ENCODE measurements at regions not wholly inside any gene's neighbourhood (a gene's known extent, or its start where the extent isn't known, plus 50 kb on each side); places are given as distances from the start of the nearest gene placed in this dataset.

- TF ChIP-seq CHD2 (IDR thresholded peaks at IDR 0.05; ENCODE audit: low read length, partially characterized antibody) = no peak
- TF ChIP-seq FOXM1 (IDR thresholded peaks at IDR 0.05; ENCODE audit: low read depth) = no peak
- no peak for TF ChIP-seq NFIC (IDR thresholded peaks at IDR 0.05; ENCODE audit: borderline replicate concordance)
- TF ChIP-seq FOSL2 (IDR thresholded peaks at IDR 0.05; ENCODE audit: borderline replicate concordance, low read depth) = no peak
- no peak for TF ChIP-seq SMC3 (IDR thresholded peaks at IDR 0.05; ENCODE audit: low read depth, low read length)
- TF ChIP-seq, protein P1, sequence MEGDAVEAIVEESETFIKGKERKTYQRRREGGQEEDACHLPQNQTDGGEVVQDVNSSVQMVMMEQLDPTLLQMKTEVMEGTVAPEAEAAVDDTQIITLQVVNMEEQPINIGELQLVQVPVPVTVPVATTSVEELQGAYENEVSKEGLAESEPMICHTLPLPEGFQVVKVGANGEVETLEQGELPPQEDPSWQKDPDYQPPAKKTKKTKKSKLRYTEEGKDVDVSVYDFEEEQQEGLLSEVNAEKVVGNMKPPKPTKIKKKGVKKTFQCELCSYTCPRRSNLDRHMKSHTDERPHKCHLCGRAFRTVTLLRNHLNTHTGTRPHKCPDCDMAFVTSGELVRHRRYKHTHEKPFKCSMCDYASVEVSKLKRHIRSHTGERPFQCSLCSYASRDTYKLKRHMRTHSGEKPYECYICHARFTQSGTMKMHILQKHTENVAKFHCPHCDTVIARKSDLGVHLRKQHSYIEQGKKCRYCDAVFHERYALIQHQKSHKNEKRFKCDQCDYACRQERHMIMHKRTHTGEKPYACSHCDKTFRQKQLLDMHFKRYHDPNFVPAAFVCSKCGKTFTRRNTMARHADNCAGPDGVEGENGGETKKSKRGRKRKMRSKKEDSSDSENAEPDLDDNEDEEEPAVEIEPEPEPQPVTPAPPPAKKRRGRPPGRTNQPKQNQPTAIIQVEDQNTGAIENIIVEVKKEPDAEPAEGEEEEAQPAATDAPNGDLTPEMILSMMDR (IDR thresholded peaks at IDR 0.05) = no peak
- no peak for TF ChIP-seq POLR2AphosphoS5 (IDR thresholded peaks at IDR 0.05; ENCODE audit: low read depth, low read length)
- no peak for TF ChIP-seq MAX (IDR thresholded peaks at IDR 0.05; ENCODE audit: low read depth)
- TF ChIP-seq YY1 (IDR thresholded peaks at IDR 0.05; ENCODE audit: low read depth) = no peak
These were observed 83.5 kb upstream of the VANGL1 start for GRCh38 chr1:115558275-115558674.
